Testis (tissue), 2 donors: ENCODE measurements at regions not wholly inside any gene's neighbourhood (a gene's known extent, or its start where the extent isn't known, plus 50 kb on each side); places are given as distances from the start of the nearest gene placed in this dataset.

Source experiments
- POLR2A ChIP-seq: fragments of 450-650 bp; IDR thresholded peaks from one replicate; pipeline ENCODE4 v1.6.1; 2017; ENCODE audit warnings: antibody characterized with exemption, mild to moderate bottlenecking, moderate library complexity
- TF ChIP-seq, protein P1 (sequence below), 3 experiments: fragments of 450-650 bp in 2 of 3; fragments of 200-600 bp in 1 of 3; sonication (generic) in 1 of 3; IDR thresholded peaks; one replicate each; pipeline ENCODE4 v1.5.1; 2016 to 2019; ENCODE audit warnings: antibody characterized with exemption in 3 of 3, mild to moderate bottlenecking in 2 of 3, moderate library complexity in 1 of 3

DNA sequence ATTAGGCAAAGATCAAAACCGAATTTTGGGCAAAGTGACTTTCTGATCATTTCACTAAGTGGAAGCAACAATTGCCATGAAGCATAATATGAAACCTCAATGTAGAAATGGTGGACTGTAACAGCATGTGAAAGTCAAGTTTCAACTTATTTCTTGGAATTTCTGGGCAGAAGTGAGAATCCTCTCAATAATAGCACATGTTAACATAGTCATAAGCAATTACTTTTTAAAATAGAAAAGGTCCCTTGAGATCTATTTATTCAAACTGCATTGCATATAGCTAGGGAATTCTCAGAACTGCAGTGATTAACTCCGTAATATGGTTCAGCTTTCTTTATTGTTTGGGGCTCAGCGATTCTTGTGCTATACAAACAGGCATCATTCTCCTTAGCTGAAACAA, 136.7 kb upstream of the ATP2B1 start:
- TF ChIP-seq, protein P1, sequence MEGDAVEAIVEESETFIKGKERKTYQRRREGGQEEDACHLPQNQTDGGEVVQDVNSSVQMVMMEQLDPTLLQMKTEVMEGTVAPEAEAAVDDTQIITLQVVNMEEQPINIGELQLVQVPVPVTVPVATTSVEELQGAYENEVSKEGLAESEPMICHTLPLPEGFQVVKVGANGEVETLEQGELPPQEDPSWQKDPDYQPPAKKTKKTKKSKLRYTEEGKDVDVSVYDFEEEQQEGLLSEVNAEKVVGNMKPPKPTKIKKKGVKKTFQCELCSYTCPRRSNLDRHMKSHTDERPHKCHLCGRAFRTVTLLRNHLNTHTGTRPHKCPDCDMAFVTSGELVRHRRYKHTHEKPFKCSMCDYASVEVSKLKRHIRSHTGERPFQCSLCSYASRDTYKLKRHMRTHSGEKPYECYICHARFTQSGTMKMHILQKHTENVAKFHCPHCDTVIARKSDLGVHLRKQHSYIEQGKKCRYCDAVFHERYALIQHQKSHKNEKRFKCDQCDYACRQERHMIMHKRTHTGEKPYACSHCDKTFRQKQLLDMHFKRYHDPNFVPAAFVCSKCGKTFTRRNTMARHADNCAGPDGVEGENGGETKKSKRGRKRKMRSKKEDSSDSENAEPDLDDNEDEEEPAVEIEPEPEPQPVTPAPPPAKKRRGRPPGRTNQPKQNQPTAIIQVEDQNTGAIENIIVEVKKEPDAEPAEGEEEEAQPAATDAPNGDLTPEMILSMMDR (IDR thresholded peaks at IDR 0.05) = no peak
- no peak for TF ChIP-seq POLR2A
